BE2C (cell line): ENCODE measurements at regions not wholly inside any gene's neighbourhood (a gene's known extent, or its start where the extent isn't known, plus 50 kb on each side); places are given as distances from the start of the nearest gene placed in this dataset.

ENCODE experiments used
- DNase-seq: peaks from one replicate; pipeline ENCODE4 v3.0.0-alpha.2; 2020
- H3K27me3 ChIP-seq: fragments of 250-450 bp; sonication (Bioruptor Pico); 2 replicates; pipeline ENCODE4 v1.5.1; 2020; ENCODE audit warnings: mild to moderate bottlenecking
- H3K36me3 ChIP-seq: fragments of 250-450 bp; sonication (Bioruptor Pico); 2 replicates; pipeline ENCODE4 v1.5.1; 2020; ENCODE audit warnings: mild to moderate bottlenecking
- H3K4me1 ChIP-seq: fragments of 250-450 bp; sonication (Bioruptor Pico); 2 replicates; pipeline ENCODE4 v1.5.1; 2020
- H3K4me3 ChIP-seq: 2 replicates; pipeline ENCODE4 v1.5.1; 2011; ENCODE audit warnings: low read depth, low read length
- H3K9me3 ChIP-seq: fragments of 250-450 bp; sonication (Bioruptor Pico); 2 replicates; pipeline ENCODE4 v1.5.1; 2020
- TF ChIP-seq, protein P1 (sequence below): IDR thresholded peaks from 2 replicates; pipeline ENCODE4 v1.5.1; 2012; ENCODE audit warnings: mild to moderate bottlenecking, low read depth, low read length

DNA sequence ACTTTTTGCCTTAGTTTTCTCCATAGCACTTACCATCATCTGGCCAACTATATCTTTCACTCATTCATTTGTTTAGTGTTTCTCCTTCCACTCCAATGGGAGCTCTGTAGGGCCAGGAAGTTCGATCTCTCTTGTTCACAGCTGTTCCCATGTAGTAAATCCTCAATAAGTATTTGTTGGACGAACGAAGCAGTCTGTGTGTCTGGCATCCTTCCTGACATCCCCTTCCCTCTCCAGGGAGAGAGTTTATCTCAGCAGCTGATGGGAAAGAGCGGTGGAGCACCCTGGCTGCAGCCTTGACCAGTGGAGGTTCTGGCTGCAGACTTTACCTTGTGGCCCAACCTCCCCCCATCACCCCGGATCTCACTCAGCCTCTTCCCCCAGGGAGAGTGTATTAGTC, 141.7 kb downstream of the CHST1 start:
- Histone ChIP-seq H3K36me3 (no peaks in the 10 kb centered on the region), H3K4me1 (no peaks in the 10 kb centered on the region), H3K9me3 (no peaks in the 10 kb centered on the region), H3K4me3 (no peak overlapping the region), H3K27me3 (no peaks in the 10 kb centered on the region)
- DNase-seq, result no peak
- TF ChIP-seq, protein P1, sequence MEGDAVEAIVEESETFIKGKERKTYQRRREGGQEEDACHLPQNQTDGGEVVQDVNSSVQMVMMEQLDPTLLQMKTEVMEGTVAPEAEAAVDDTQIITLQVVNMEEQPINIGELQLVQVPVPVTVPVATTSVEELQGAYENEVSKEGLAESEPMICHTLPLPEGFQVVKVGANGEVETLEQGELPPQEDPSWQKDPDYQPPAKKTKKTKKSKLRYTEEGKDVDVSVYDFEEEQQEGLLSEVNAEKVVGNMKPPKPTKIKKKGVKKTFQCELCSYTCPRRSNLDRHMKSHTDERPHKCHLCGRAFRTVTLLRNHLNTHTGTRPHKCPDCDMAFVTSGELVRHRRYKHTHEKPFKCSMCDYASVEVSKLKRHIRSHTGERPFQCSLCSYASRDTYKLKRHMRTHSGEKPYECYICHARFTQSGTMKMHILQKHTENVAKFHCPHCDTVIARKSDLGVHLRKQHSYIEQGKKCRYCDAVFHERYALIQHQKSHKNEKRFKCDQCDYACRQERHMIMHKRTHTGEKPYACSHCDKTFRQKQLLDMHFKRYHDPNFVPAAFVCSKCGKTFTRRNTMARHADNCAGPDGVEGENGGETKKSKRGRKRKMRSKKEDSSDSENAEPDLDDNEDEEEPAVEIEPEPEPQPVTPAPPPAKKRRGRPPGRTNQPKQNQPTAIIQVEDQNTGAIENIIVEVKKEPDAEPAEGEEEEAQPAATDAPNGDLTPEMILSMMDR, result no peak

DNA sequence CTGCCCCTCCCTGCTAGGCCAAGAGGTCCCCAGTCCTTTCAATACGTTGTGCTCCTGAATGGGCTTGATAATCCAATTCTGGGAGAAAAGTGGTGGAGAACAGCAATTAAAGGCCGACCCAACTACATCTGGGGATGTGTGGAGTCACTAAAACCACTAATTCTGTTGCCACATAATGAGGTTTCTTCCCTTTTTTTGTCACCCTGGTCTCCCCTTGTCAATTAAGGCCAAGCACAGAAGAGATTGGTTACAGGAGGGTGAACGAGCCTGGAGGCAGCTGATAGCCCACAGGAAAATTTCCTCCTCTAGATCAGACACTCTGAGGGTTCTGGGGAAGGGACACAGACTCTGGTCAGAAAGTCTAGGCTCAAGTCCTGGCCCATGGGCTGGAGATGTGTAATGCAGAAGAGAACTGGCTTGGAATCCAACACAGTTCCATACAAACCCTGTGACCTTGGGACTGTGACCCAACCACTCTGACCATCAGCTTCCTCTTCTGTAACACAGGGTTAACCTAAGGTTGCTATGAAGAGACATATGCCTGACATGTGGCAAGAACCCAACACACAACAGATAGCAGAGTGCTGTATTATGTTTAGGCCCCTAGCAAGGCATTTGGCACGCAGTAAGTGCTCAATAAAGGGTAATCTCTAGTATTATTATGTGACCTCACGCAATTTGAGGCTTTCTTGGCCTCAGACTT, 146.4 kb downstream of the CHST1 start:
- DNase-seq, result no peak
- H3K4me3 ChIP-seq, result no peak overlapping the region
- TF ChIP-seq, protein P1, result no peak

DNA sequence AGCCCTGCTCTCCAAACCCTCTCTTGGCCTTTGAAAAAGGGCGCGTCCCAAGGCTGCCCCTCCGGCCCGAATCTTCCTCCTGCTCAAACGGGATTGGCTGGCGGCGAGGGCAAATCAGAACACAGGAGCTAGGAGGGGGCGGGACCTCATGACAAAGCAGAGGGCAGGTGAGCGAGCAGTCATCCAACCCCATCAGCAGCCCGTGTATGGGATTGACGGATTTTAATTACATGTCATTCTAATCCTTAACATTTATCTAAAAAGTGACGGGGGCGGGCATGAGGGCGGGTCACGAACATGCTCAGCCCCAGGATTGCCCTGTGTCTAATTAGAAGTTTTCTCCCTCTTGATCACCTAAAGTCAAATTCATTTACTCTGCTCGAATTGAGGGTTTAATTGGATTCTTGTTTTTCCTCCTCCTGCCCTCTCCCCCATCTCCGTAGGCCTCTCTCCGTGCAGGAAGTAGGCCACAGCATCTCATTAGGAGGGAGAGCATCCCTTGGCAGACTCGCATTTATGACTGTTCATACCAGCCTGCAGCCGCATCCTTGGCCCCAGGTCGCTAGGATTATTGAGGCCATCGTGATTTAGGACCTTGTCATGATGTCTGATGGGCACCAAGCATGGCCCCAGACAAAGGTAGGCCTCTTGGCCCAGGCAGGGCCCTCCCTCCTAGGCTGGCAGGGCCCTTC, 147.1 kb downstream of the CHST1 start:
- Histone ChIP-seq H3K4me1 (no peaks in the 10 kb centered on the region), H3K27me3 (no peaks in the 10 kb centered on the region), H3K9me3 (no peaks in the 10 kb centered on the region), H3K36me3 (no peaks in the 10 kb centered on the region), H3K4me3 (no peak overlapping the region)
- TF ChIP-seq, protein P1, result no peak
- no peak for DNase-seq

More for the DNA sequence above, 146.4 kb downstream of the CHST1 start:
- H3K9me3 ChIP-seq, result no peaks in the 10 kb centered on the region
- H3K27me3 ChIP-seq, result no peaks in the 10 kb centered on the region
- no peaks in the 10 kb centered on the region for H3K36me3 ChIP-seq
- H3K4me1 ChIP-seq, result no peaks in the 10 kb centered on the region

DNA sequence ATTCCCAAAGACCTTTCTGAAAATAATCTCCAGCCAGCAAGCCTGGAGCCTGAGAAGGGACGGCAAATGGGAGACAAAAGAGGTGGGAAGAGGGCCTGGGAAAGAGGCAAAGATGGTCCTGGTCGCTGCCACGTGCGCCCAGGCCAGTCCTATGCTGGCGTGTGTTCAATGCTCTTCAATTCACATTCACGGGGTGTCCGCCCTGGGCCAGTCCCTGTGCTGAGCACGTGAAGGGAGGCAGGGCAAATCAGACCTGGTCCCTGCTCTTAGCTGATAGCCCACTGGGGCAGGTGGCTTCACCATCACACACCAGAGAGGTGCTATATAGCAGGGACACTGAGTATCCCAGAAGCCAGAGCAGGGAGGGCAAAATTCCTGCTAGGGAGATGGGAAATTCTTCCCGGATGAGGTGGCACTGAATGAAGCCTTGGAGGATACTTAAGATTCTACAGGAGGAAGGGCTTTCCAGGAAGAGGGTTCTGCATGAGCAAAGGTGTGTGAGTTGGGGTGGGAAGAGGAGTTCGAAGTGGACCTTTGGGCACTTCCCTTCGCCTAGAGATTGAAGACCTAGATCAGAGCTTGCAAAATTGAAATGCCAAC, 148.2 kb downstream of the CHST1 start:
- Histone ChIP-seq H3K4me1 (no peaks in the 10 kb centered on the region), H3K9me3 (no peaks in the 10 kb centered on the region), H3K36me3 (no peaks in the 10 kb centered on the region), H3K4me3 (no peak overlapping the region), H3K27me3 (no peaks in the 10 kb centered on the region)
- DNase-seq, result no peak
- TF ChIP-seq, protein P1, result no peak

DNA sequence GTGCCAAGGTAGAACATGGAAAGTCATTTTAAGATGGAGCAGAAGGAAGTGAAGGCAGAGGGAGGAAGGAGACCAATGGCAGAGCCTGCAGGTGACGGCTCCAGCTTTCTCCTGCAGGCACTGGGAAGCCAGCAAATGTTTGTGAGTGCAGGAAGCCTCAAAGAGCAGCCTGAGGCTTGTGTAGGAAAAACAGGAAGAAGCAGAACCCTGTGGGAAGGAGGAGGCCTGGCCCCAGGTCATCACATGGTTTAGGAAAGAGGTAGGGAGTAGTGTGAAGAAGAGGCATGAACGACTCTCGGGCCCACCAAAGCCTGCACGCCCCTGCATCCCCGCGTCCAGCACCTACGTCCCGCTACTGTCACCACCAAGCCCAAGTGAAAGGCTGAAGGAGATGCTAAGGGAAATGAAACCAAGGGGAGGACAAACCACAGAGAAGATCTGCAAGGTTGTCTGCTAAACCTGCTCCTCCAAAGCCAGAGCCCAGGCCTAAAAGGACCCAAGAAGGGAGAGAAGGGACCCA, 151.5 kb downstream of the CHST1 start:
- Histone ChIP-seq H3K36me3 (no peaks in the 10 kb centered on the region), H3K4me1 (no peaks in the 10 kb centered on the region), H3K27me3 (no peaks in the 10 kb centered on the region), H3K4me3 (no peak overlapping the region), H3K9me3 (no peaks in the 10 kb centered on the region)
- no peak for DNase-seq
- TF ChIP-seq, protein P1, result no peak
